NB4 (cell line): ENCODE measurements at regions not wholly inside any gene's neighbourhood (a gene's known extent, or its start where the extent isn't known, plus 50 kb on each side); places are given as distances from the start of the nearest gene placed in this dataset.

Source experiments
- CTCF ChIP-seq: IDR thresholded peaks from one replicate; pipeline ENCODE4 v1.5.1; 2012; ENCODE audit warnings: low read depth, low read length
- MAX ChIP-seq: IDR thresholded peaks from 2 replicates; pipeline ENCODE4 v1.6.1; 2011; ENCODE audit warnings: low read depth, low read length
- POLR2A ChIP-seq: IDR thresholded peaks from 2 replicates; pipeline ENCODE4 v1.6.1; 2011; ENCODE audit warnings: mild to moderate bottlenecking; ENCODE audit not compliant: insufficient read length; ENCODE audit errors: extremely low read depth

GRCh38 chr1:68590473-68590872 is 93.6 kb upstream of the DEPDC1 start:
- TF ChIP-seq CTCF (no peak), MAX (no peak), POLR2A (no peak)
